ENCODE measurements at regions not wholly inside any gene's neighbourhood (a gene's known extent, or its start where the extent isn't known, plus 50 kb on each side); places are given as distances from the start of the nearest gene placed in this dataset.
"Not testable (repeated sequence)": the region's sequence is repeated elsewhere in the genome, so short reads cannot be mapped to it uniquely, and the experiment has no call there.

- Histone ChIP-seq H3K36me3 (no peaks in the 10 kb centered on the region), H3K4me1 (no peaks in the 10 kb centered on the region), H3K9me3 (no peaks in the 10 kb centered on the region), H3K27ac (no peak overlapping the region), H3K4me3 (no peak overlapping the region), H3K27me3 (peaks cover 0 to 18% (median 0%) of the 10 kb centered on the region in 4 donors)
- DNase-seq = no peak
- TF ChIP-seq POLR2A (IDR thresholded peaks at IDR 0.05) (no peak), CTCF (IDR thresholded peaks at IDR 0.05) (no peak)
- intact Hi-C loops (cut with DNase I) = no loop called here
- WGBS, 2 donors = 77 to 82% methylated on average over 11 to 12 of the region's 14 CpGs
Observed at GRCh38 chr6:167405778-167406532, 81.1 kb downstream of the TTLL2 start.

GRCh38 chr6:167406533-167407238 lies 81.8 kb downstream of the TTLL2 start:
- H3K4me3 ChIP-seq; DNase-seq; H3K9me3 ChIP-seq; H3K4me1 ChIP-seq; H3K27ac ChIP-seq; intact Hi-C loops (cut with DNase I); H3K36me3 ChIP-seq: not testable (repeated sequence)
- peaks cover 0 to 15% (median 0%) of the 10 kb centered on the region in 4 donors for H3K27me3 ChIP-seq
- 77 to 82% methylated on average over 8 to 13 of the region's 16 CpGs for WGBS, 2 donors

GRCh38 chr6:167407239-167408064 lies 82.6 kb downstream of the TTLL2 start:
- 42 to 57% methylated on average over 7 to 14 of the region's 19 CpGs for WGBS, 2 donors
- Histone ChIP-seq H3K27me3 (peaks cover 0 to 8% (median 0%) of the 10 kb centered on the region in 4 donors), H3K4me3 (no peak overlapping the region), H3K36me3 (no peaks in the 10 kb centered on the region), H3K9me3 (no peaks in the 10 kb centered on the region), H3K27ac (no peak overlapping the region), H3K4me1 (no peaks in the 10 kb centered on the region)
- intact Hi-C loops (cut with DNase I) = no loop called here
- DNase-seq = no peak
- TF ChIP-seq POLR2A (IDR thresholded peaks at IDR 0.05) (no peak), CTCF (IDR thresholded peaks at IDR 0.05) (no peak)

- intact Hi-C loops (cut with DNase I) = no loop called here
- DNase-seq = no peak
- H3K27me3 ChIP-seq = peaks cover 0 to 8% (median 0%) of the 10 kb centered on the region in 4 donors
Observed at GRCh38 chr6:167408235-167408869, 83.5 kb downstream of the TTLL2 start.

More at GRCh38 chr6:167408235-167408869, 83.5 kb downstream of the TTLL2 start:
- no peak overlapping the region for H3K27ac ChIP-seq
- no peak overlapping the region for H3K4me3 ChIP-seq
- H3K36me3 ChIP-seq = no peaks in the 10 kb centered on the region
- WGBS, 2 donors = 63 to 78% methylated on average over 3 to 12 of the region's 21 CpGs
- H3K4me1 ChIP-seq = no peaks in the 10 kb centered on the region
- no peak for TF ChIP-seq CTCF (IDR thresholded peaks at IDR 0.05)
- no peak for TF ChIP-seq POLR2A (IDR thresholded peaks at IDR 0.05)
- no peaks in the 10 kb centered on the region for H3K9me3 ChIP-seq
